Calu3 (cell line): ENCODE measurements at regions not wholly inside any gene's neighbourhood (a gene's known extent, or its start where the extent isn't known, plus 50 kb on each side); places are given as distances from the start of the nearest gene placed in this dataset.

Experiments used
- BruUV-seq: library from RNA; stranded (reverse); fragments of 400-500 nt; replicated peaks from 2 replicates; lab custom pipeline; 2021; lab: Mats Ljungman, UMichigan
- CTCF ChIA-PET: fragments of 300-600 bp; sonication (Branson Sonifier 250); formaldehyde crosslinking; loops from one replicate; lab custom pipeline; 2022; ENCODE audit warnings: antibody characterized with exemption; lab: Charles Lee
- DNase-seq: peaks from one replicate; pipeline ENCODE4 v3.0.0; 2022
- H3K27ac Mint-ChIP-seq: one replicate; pipeline ENCODE4 v1.8.0; 2022; ENCODE audit warnings: mixed read lengths; ENCODE audit not compliant: unreplicated experiment
- H3K27me3 Mint-ChIP-seq: one replicate; pipeline ENCODE4 v1.8.0; 2022; ENCODE audit warnings: mixed read lengths; ENCODE audit not compliant: unreplicated experiment
- H3K36me3 Mint-ChIP-seq: one replicate; pipeline ENCODE4 v1.8.0; 2022; ENCODE audit warnings: mild to moderate bottlenecking, moderate library complexity, mixed read lengths; ENCODE audit not compliant: insufficient read depth, unreplicated experiment
- H3K4me1 Mint-ChIP-seq: one replicate; pipeline ENCODE4 v1.8.0; 2022; ENCODE audit warnings: mild to moderate bottlenecking, low read depth, mixed read lengths; ENCODE audit not compliant: unreplicated experiment
- H3K4me3 Mint-ChIP-seq: one replicate; pipeline ENCODE4 v1.8.0; 2022; ENCODE audit warnings: mild to moderate bottlenecking, low read depth, moderate library complexity, mixed read lengths; ENCODE audit not compliant: unreplicated experiment
- H3K9me3 Mint-ChIP-seq: one replicate; pipeline ENCODE4 v1.8.0; 2022; ENCODE audit warnings: low read depth, mixed read lengths; ENCODE audit not compliant: unreplicated experiment
- CTCF ChIP-seq: fragments of 200-600 bp; IDR thresholded peaks from one replicate; pipeline ENCODE4 v1.8.0; 2022; ENCODE audit warnings: antibody characterized with exemption; ENCODE audit not compliant: unreplicated experiment
- intact Hi-C: fragments of 100-400 bp; cut with micrococcal nuclease; formaldehyde crosslinking; loops from one replicate; pipeline ENCODE4 v1.10.0; 2022; ENCODE audit not compliant: unreplicated experiment

- Mint-ChIP-seq H3K27me3 (peaks cover 49% of the 10 kb centered on the region), H3K36me3 (no peaks in the 10 kb centered on the region), H3K27ac (no peak overlapping the region), H3K4me3 (no peak overlapping the region), H3K9me3 (no peaks in the 10 kb centered on the region), H3K4me1 (no peaks in the 10 kb centered on the region)
- no TSS peak for BruUV-seq
- intact Hi-C loops, result no loop called here
- DNase-seq, result no peak
- CTCF ChIA-PET, result no interaction called here
- TF ChIP-seq CTCF, result no peak
Observed at GRCh38 chr1:30638811-30639210, 84.6 kb downstream of the MATN1 start.

GRCh38 chr1:30638086-30638485 is 85.3 kb downstream of the MATN1 start:
- no peaks in the 10 kb centered on the region for H3K36me3 Mint-ChIP-seq
- no TSS peak for BruUV-seq
- CTCF ChIA-PET, result no interaction called here
- no peak overlapping the region for H3K4me3 Mint-ChIP-seq
- no peak overlapping the region for H3K27ac Mint-ChIP-seq
- no peaks in the 10 kb centered on the region for H3K9me3 Mint-ChIP-seq
- no peak for DNase-seq
- H3K4me1 Mint-ChIP-seq, result no peaks in the 10 kb centered on the region
- intact Hi-C loops, result no loop called here
- peaks cover 42% of the 10 kb centered on the region for H3K27me3 Mint-ChIP-seq
- no peak for TF ChIP-seq CTCF

DNA sequence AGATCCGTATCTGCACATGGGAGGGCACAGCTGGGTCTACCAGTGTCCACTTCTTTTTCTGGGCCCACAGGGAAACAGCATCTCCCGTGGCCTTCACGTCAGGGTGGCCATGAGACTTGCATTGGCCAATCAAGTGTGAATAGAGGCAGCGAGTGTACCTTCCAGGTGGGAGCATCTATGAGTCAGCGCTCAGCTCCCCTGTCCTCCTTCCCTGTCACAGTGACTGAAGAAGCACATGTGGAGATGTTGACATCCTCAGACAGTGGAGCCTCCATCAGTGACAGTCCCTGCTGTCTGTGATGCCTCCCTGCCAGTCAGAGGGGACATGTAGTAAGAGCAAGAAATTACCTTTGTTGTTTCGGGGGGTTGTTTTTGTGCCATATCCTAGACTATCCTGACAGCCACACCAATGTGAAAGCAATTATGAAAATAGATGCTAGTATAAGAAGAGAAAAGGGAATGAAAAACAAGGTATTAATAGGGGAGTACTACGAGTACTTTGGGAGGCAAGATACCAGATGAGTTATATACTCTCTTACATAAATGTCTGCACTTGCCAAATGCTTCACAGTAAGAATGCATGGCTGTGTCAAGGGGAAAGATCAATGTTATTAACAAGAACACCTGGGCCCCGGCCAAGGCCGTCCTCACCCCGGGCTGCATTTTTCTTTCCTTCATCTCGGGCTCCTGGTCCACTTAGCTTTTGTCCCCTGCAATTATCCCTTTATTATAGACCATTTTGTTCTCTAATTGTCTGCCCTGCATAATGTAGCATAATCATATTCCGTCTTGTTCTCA is 86.0 kb downstream of the MATN1 start:
- DNase-seq, result no peak
- H3K4me1 Mint-ChIP-seq, result no peaks in the 10 kb centered on the region
- H3K27ac Mint-ChIP-seq, result no peak overlapping the region
- H3K4me3 Mint-ChIP-seq, result no peak overlapping the region
- H3K36me3 Mint-ChIP-seq, result no peaks in the 10 kb centered on the region
- BruUV-seq, result no TSS peak
- TF ChIP-seq CTCF, result no peak
- H3K9me3 Mint-ChIP-seq, result no peaks in the 10 kb centered on the region
- peaks cover 35% of the 10 kb centered on the region for H3K27me3 Mint-ChIP-seq
- CTCF ChIA-PET, result interaction anchor here (0.7 kb wide), 1 partner anchor 169 kb away, joined by 6 read pairs; no protein-coding TSS in a partner anchor
- intact Hi-C loops, result no loop called here

GRCh38 chr1:30636621-30637020 is 86.8 kb downstream of the MATN1 start:
- BruUV-seq, result no TSS peak
- Mint-ChIP-seq H3K36me3 (no peaks in the 10 kb centered on the region), H3K9me3 (no peaks in the 10 kb centered on the region), H3K27ac (no peak overlapping the region), H3K4me1 (no peaks in the 10 kb centered on the region), H3K4me3 (no peak overlapping the region), H3K27me3 (peaks cover 27% of the 10 kb centered on the region)
- DNase-seq, result no peak
- intact Hi-C loops, result no loop called here
- TF ChIP-seq CTCF, result no peak
- CTCF ChIA-PET, result no interaction called here
